OCI-LY7 (cell line): ENCODE measurements at regions not wholly inside any gene's neighbourhood (a gene's known extent, or its start where the extent isn't known, plus 50 kb on each side); places are given as distances from the start of the nearest gene placed in this dataset.

Experiments used
- EZH2phosphoT487 ChIP-seq: fragments of 200-600 bp; sonication (generic); IDR thresholded peaks from 2 replicates; pipeline ENCODE4 v1.6.1; 2018; ENCODE audit warnings: low read depth, borderline replicate concordance, mild to moderate bottlenecking, mixed run types, antibody characterized with exemption, low read length, moderate library complexity, mixed read lengths
- TF ChIP-seq, protein P1 (sequence below): fragments of 200-600 bp; sonication (generic); conservative IDR thresholded peaks from 2 replicates; pipeline ENCODE4 v1.5.1; 2014; ENCODE audit warnings: mild to moderate bottlenecking, antibody characterized with exemption, low read length, moderate library complexity, mixed read lengths

DNA sequence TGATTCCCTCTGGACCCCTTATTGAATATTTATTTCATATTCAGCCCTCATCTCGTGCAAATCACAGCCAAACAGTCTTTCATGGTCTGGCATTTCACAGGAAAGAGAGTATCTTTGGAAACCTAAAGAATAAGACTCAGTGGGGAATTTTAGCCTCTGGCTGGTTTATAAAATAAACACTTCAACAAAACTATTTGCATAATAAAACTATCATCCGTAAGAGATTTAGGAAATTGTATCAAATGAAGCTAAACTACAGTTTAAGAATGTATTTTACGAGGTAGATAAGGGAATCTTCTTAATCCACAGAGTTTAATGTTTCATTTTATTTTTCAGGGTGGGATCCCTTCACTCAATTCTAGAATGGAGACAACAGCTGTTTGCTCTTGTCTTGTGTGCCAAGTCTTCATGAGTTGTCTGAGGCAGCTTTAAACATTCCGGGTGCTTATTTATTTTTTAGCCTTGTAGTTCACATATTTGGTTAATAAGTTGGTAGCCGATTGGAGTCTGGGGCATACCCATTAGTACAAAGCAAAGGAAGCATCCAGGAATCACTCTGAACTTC is 634.4 kb upstream of the KLF12 start:
- TF ChIP-seq, protein P1, sequence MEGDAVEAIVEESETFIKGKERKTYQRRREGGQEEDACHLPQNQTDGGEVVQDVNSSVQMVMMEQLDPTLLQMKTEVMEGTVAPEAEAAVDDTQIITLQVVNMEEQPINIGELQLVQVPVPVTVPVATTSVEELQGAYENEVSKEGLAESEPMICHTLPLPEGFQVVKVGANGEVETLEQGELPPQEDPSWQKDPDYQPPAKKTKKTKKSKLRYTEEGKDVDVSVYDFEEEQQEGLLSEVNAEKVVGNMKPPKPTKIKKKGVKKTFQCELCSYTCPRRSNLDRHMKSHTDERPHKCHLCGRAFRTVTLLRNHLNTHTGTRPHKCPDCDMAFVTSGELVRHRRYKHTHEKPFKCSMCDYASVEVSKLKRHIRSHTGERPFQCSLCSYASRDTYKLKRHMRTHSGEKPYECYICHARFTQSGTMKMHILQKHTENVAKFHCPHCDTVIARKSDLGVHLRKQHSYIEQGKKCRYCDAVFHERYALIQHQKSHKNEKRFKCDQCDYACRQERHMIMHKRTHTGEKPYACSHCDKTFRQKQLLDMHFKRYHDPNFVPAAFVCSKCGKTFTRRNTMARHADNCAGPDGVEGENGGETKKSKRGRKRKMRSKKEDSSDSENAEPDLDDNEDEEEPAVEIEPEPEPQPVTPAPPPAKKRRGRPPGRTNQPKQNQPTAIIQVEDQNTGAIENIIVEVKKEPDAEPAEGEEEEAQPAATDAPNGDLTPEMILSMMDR, result no peak
- TF ChIP-seq EZH2phosphoT487, result no peak
